ENCODE measurements at regions not wholly inside any gene's neighbourhood (a gene's known extent, or its start where the extent isn't known, plus 50 kb on each side); places are given as distances from the start of the nearest gene placed in this dataset.

DNA sequence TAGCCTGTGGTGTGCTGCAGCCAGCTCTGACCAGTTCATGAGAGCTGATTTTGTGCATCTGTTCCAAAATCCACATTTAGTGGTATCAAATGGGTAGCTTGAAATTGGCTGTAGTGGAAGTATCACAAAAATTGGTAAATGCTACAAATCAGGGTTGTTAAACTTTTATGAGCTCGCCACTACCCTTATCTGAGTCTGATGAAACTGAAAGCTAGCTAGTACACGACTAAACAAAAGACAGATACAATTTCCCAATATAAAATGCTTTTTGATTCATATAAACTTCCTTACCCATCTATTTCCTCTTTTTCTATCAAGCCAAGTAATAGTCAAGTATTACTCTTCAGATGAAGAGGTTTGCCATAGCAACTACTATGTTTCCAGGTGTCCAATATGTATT is 392.0 kb downstream of the TMEM161B start:
- H3K4me3 ChIP-seq (ENCODE audit: insufficient read depth, low read depth, low read length), result no peak overlapping the region
- H3K9ac ChIP-seq (ENCODE audit: low read length), result no peak overlapping the region
- H2AFZ ChIP-seq (ENCODE audit: low read depth, low read length), result no peak overlapping the region
- H3K4me1 Mint-ChIP-seq (ENCODE audit: low read depth, unreplicated experiment), result no peaks in the 10 kb centered on the region
- H3K36me3 ChIP-seq (ENCODE audit: insufficient read depth, low read length), result no peaks in the 10 kb centered on the region
- H3K9me3 Mint-ChIP-seq (ENCODE audit: unreplicated experiment), result peaks cover under 1% of the 10 kb centered on the region
- no peaks in the 10 kb centered on the region for H3K79me2 ChIP-seq (ENCODE audit: insufficient read depth, low read length)
- H3K27ac ChIP-seq (ENCODE audit: low read depth, low read length), result no peak overlapping the region
- no peaks in the 10 kb centered on the region for H3K27me3 Mint-ChIP-seq (ENCODE audit: low read depth, unreplicated experiment)
- H3K36me3 Mint-ChIP-seq (ENCODE audit: low read depth, unreplicated experiment), result no peaks in the 10 kb centered on the region
- DNase-seq (ENCODE audit: low read depth), result no peak
- no peaks in the 10 kb centered on the region for H3K9me3 ChIP-seq (ENCODE audit: insufficient read depth, low read depth, low read length)
- no peak overlapping the region for H3K4me2 ChIP-seq (ENCODE audit: low read length)
- no peaks in the 10 kb centered on the region for H3K4me1 ChIP-seq (ENCODE audit: insufficient read depth, low read length)
- no peaks in the 10 kb centered on the region for H4K20me1 ChIP-seq (ENCODE audit: insufficient read depth, low read length)
- FAIRE-seq, result no peak
- TF ChIP-seq, protein P1, sequence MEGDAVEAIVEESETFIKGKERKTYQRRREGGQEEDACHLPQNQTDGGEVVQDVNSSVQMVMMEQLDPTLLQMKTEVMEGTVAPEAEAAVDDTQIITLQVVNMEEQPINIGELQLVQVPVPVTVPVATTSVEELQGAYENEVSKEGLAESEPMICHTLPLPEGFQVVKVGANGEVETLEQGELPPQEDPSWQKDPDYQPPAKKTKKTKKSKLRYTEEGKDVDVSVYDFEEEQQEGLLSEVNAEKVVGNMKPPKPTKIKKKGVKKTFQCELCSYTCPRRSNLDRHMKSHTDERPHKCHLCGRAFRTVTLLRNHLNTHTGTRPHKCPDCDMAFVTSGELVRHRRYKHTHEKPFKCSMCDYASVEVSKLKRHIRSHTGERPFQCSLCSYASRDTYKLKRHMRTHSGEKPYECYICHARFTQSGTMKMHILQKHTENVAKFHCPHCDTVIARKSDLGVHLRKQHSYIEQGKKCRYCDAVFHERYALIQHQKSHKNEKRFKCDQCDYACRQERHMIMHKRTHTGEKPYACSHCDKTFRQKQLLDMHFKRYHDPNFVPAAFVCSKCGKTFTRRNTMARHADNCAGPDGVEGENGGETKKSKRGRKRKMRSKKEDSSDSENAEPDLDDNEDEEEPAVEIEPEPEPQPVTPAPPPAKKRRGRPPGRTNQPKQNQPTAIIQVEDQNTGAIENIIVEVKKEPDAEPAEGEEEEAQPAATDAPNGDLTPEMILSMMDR (IDR thresholded peaks at IDR 0.05; ENCODE audit: insufficient read depth, low read depth, low read length), result no peak
- no peak for TF ChIP-seq EZH2 (IDR thresholded peaks at IDR 0.05; ENCODE audit: insufficient read depth, low read length)
- no peak overlapping the region for H3K27ac Mint-ChIP-seq (ENCODE audit: unreplicated experiment)
- H3K27me3 ChIP-seq (ENCODE audit: insufficient read depth, low read length), result no peaks in the 10 kb centered on the region
- no peak overlapping the region for H3K4me3 Mint-ChIP-seq (ENCODE audit: unreplicated experiment)

DNA sequence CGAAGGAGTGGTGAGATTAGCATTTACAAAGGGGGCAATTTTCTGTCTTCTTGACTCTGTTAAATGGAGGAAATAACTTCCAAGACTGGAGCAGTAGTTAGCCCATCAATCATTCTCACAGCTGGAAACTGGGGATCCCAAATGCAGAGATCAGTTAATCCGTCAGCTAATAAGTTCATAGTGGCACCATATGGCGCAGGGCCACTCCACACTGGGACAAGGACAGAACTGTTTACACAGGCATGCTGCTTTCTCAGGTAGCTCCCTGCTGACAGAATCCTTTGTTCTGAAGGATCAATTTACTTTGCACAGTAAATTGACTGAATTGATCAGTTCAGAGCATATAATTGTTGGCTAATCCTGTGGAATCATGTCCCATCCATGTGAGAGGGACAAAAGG is 395.7 kb downstream of the TMEM161B start:
- no peaks in the 10 kb centered on the region for H3K79me2 ChIP-seq (ENCODE audit: insufficient read depth, low read length)
- H2AFZ ChIP-seq (ENCODE audit: low read depth, low read length), result no peak overlapping the region
- H3K4me1 ChIP-seq (ENCODE audit: insufficient read depth, low read length), result no peaks in the 10 kb centered on the region
- FAIRE-seq (no peak), DNase-seq (ENCODE audit: low read depth) (no peak)
- no peaks in the 10 kb centered on the region for H3K27me3 ChIP-seq (ENCODE audit: insufficient read depth, low read length)
- TF ChIP-seq EZH2 (IDR thresholded peaks at IDR 0.05; ENCODE audit: insufficient read depth, low read length), result no peak
- TF ChIP-seq, protein P1 (IDR thresholded peaks at IDR 0.05; ENCODE audit: insufficient read depth, low read depth, low read length), result no peak
- no peak overlapping the region for H3K9ac ChIP-seq (ENCODE audit: low read length)
- Mint-ChIP-seq H3K36me3 (ENCODE audit: low read depth, unreplicated experiment) (no peaks in the 10 kb centered on the region), H3K4me1 (ENCODE audit: low read depth, unreplicated experiment) (no peaks in the 10 kb centered on the region), H3K27ac (ENCODE audit: unreplicated experiment) (no peak overlapping the region), H3K27me3 (ENCODE audit: low read depth, unreplicated experiment) (no peaks in the 10 kb centered on the region), H3K9me3 (ENCODE audit: unreplicated experiment) (no peaks in the 10 kb centered on the region), H3K4me3 (ENCODE audit: unreplicated experiment) (no peak overlapping the region)
- H3K4me3 ChIP-seq (ENCODE audit: insufficient read depth, low read depth, low read length), result no peak overlapping the region
- no peaks in the 10 kb centered on the region for H4K20me1 ChIP-seq (ENCODE audit: insufficient read depth, low read length)
- H3K27ac ChIP-seq (ENCODE audit: low read depth, low read length), result no peak overlapping the region
- H3K36me3 ChIP-seq (ENCODE audit: insufficient read depth, low read length), result no peaks in the 10 kb centered on the region
- H3K4me2 ChIP-seq (ENCODE audit: low read length), result no peak overlapping the region
- no peaks in the 10 kb centered on the region for H3K9me3 ChIP-seq (ENCODE audit: insufficient read depth, low read depth, low read length)

DNA sequence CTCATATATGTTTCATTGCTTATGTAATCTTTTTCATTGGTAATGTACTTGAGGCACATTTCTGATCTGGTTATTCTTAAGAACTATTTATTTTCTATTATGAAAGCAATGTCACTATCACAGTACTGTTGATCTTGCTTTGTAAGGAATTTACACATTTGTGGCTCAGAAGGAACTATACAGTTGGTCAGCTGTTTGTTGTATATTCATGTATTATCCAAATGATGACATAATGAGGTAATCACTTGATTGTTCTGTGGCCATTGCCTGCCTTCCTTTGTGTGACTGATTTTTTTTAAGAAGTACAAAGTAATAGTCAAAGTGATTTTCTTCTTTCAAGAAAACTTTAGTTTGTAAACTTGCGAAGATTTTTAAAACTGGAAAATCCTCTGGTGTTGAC is 399.9 kb downstream of the TMEM161B start:
- H3K9me3 ChIP-seq (ENCODE audit: insufficient read depth, low read depth, low read length), result no peaks in the 10 kb centered on the region
- H3K4me2 ChIP-seq (ENCODE audit: low read length), result no peak overlapping the region
- no peak overlapping the region for H3K9ac ChIP-seq (ENCODE audit: low read length)
- Mint-ChIP-seq H3K27ac (ENCODE audit: unreplicated experiment) (no peak overlapping the region), H3K4me1 (ENCODE audit: low read depth, unreplicated experiment) (no peaks in the 10 kb centered on the region), H3K9me3 (ENCODE audit: unreplicated experiment) (no peaks in the 10 kb centered on the region), H3K36me3 (ENCODE audit: low read depth, unreplicated experiment) (no peaks in the 10 kb centered on the region), H3K27me3 (ENCODE audit: low read depth, unreplicated experiment) (no peaks in the 10 kb centered on the region), H3K4me3 (ENCODE audit: unreplicated experiment) (no peak overlapping the region)
- H3K27ac ChIP-seq (ENCODE audit: low read depth, low read length), result no peak overlapping the region
- H3K4me1 ChIP-seq (ENCODE audit: insufficient read depth, low read length), result no peaks in the 10 kb centered on the region
- H3K4me3 ChIP-seq (ENCODE audit: insufficient read depth, low read depth, low read length), result no peak overlapping the region
- no peak for FAIRE-seq
- H3K27me3 ChIP-seq (ENCODE audit: insufficient read depth, low read length), result no peaks in the 10 kb centered on the region
- no peaks in the 10 kb centered on the region for H3K79me2 ChIP-seq (ENCODE audit: insufficient read depth, low read length)
- H2AFZ ChIP-seq (ENCODE audit: low read depth, low read length), result no peak overlapping the region
- TF ChIP-seq, protein P1 (IDR thresholded peaks at IDR 0.05; ENCODE audit: insufficient read depth, low read depth, low read length), result no peak
- no peak for TF ChIP-seq EZH2 (IDR thresholded peaks at IDR 0.05; ENCODE audit: insufficient read depth, low read length)
- DNase-seq (ENCODE audit: low read depth), result no peak
- no peaks in the 10 kb centered on the region for H4K20me1 ChIP-seq (ENCODE audit: insufficient read depth, low read length)
- no peaks in the 10 kb centered on the region for H3K36me3 ChIP-seq (ENCODE audit: insufficient read depth, low read length)
